CD4-positive, alpha-beta T cell (primary cell): ENCODE measurements at regions not wholly inside any gene's neighbourhood (a gene's known extent, or its start where the extent isn't known, plus 50 kb on each side); places are given as distances from the start of the nearest gene placed in this dataset.

ENCODE experiments used
- ATAC-seq: fragments of 200-7000 bp; cut with Tn5 transposase; one replicate; pipeline ENCODE4 v1.10.0; 2022; ENCODE audit warnings: mild to moderate bottlenecking; ENCODE audit not compliant: poor library complexity
- CTCF ChIA-PET: fragments of 350-600 bp; sonication (Branson Sonifier 250); formaldehyde crosslinking; loops from one replicate; lab custom pipeline; 2021; ENCODE audit warnings: antibody characterized with exemption, inconsistent platforms; lab: Charles Lee
- POLR2A ChIA-PET: fragments of 350-600 bp; sonication (Branson Sonifier 250); formaldehyde crosslinking; loops from one replicate; lab custom pipeline; 2021; ENCODE audit warnings: antibody characterized with exemption, inconsistent platforms; lab: Charles Lee
- DNase-seq, 14 experiments: peaks; one replicate each; pipeline ENCODE4 v3.0.0-alpha.2; 2013 to 2020; ENCODE audit warnings: mixed read lengths in 2 of 14
- H3K27ac ChIP-seq, 2 donors: one replicate each; pipeline versions ENCODE4 v1.5.1 to v1.7.0; 2013; ENCODE audit warnings: low read length in 2 of 2, low read depth in 1 of 2, mild to moderate bottlenecking in 1 of 2
- H3K27me3 ChIP-seq, 2 experiments: 1 replicate in 1 of 2; 2 replicates in 1 of 2; pipeline versions ENCODE4 v1.6.1 to v1.7.0; 2013; ENCODE audit warnings: low read length in 2 of 2, control low read depth in 1 of 2, mild to moderate bottlenecking in 1 of 2, moderate library complexity in 1 of 2; ENCODE audit not compliant: insufficient read depth in 2 of 2, control insufficient read depth in 1 of 2
- H3K36me3 ChIP-seq: one replicate; pipeline ENCODE4 v1.6.1; 2013; ENCODE audit warnings: low read length, control low read depth; ENCODE audit not compliant: insufficient read depth
- H3K4me1 ChIP-seq: one replicate; pipeline ENCODE4 v1.6.1; 2013; ENCODE audit warnings: low read length, control low read depth; ENCODE audit not compliant: insufficient read depth
- H3K4me3 ChIP-seq: one replicate; pipeline ENCODE4 v1.5.1; 2013; ENCODE audit warnings: mild to moderate bottlenecking, low read length, moderate library complexity
- H3K9me3 ChIP-seq, 2 experiments: 1 replicate in 1 of 2; 2 replicates in 1 of 2; pipeline versions ENCODE4 v1.6.1 to v1.7.0; 2013; ENCODE audit warnings: low read length in 2 of 2, mild to moderate bottlenecking in 2 of 2, control low read depth in 1 of 2, moderate library complexity in 1 of 2; ENCODE audit not compliant: control insufficient read depth in 1 of 2, insufficient read depth in 1 of 2
- H3K27ac Mint-ChIP-seq: one replicate; pipeline ENCODE4 v1.8.0; 2020; ENCODE audit warnings: mixed read lengths
- H3K27me3 Mint-ChIP-seq: one replicate; pipeline ENCODE4 v1.8.0; 2021; ENCODE audit warnings: mixed read lengths
- H3K36me3 Mint-ChIP-seq: one replicate; pipeline ENCODE4 v1.8.0; 2021; ENCODE audit warnings: low read depth, mixed read lengths
- H3K4me1 Mint-ChIP-seq: one replicate; pipeline ENCODE4 v1.8.0; 2021; ENCODE audit warnings: low read depth, mixed read lengths
- H3K4me3 Mint-ChIP-seq: one replicate; pipeline ENCODE4 v1.8.0; 2020; ENCODE audit warnings: mild to moderate bottlenecking, mixed read lengths
- H3K9me3 Mint-ChIP-seq: one replicate; pipeline ENCODE4 v1.8.0; 2020; ENCODE audit warnings: mixed read lengths
- CTCF ChIP-seq: fragments of 200-600 bp; IDR thresholded peaks from one replicate; pipeline ENCODE4 v1.8.0; 2022; ENCODE audit warnings: antibody characterized with exemption, mild to moderate bottlenecking
- intact Hi-C, 2 experiments: fragments of 100-400 bp; cut with DNase I in 1 of 2; cut with micrococcal nuclease in 1 of 2; formaldehyde crosslinking; loops; one replicate each; pipeline versions ENCODE4 v1.15.1 to v1.9.0; 2023 to 2025; cut with DNase I, micrococcal nuclease

- H3K36me3 Mint-ChIP-seq: no peaks in the 10 kb centered on the region
- no peak overlapping the region for H3K4me3 ChIP-seq
- H3K27ac Mint-ChIP-seq: no peak overlapping the region
- H3K9me3 Mint-ChIP-seq: no peaks in the 10 kb centered on the region
- ChIA-PET CTCF (no interaction called here), POLR2A (no interaction called here)
- H3K36me3 ChIP-seq: no peaks in the 10 kb centered on the region
- ATAC-seq: no peak
- DNase-seq: no peak
- no peak overlapping the region for H3K4me3 Mint-ChIP-seq
- H3K27me3 Mint-ChIP-seq: no peaks in the 10 kb centered on the region
- no peaks in the 10 kb centered on the region for H3K9me3 ChIP-seq
- H3K4me1 ChIP-seq: no peaks in the 10 kb centered on the region
- TF ChIP-seq CTCF: no peak
- intact Hi-C loops: no loop called here
- no peaks in the 10 kb centered on the region for H3K27me3 ChIP-seq
- no peaks in the 10 kb centered on the region for H3K4me1 Mint-ChIP-seq
- no peak overlapping the region for H3K27ac ChIP-seq
Measured at GRCh38 chr16:72410492-72410891, 238.5 kb upstream of the PMFBP1 start.

DNA sequence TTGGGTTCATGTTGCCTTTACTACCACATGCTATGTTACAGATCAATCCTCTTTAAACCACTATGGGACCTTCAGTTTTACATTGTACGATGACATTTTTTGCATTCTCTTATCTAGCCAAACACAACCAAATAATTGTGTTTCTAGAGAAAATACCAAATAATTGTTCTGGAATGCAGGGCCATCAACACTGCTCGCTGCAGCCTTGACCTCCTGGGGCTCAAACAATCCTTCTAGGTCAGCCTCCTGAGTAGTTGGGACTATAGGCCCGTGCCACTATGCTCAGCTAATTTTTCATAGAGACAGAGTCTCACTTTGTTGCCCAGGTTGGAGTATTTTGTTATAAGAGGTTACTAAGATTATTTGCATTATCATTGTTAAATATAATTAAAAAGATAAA, 237.5 kb upstream of the PMFBP1 start:
- H3K27ac ChIP-seq: no peak overlapping the region
- POLR2A ChIA-PET: no interaction called here
- H3K4me1 Mint-ChIP-seq: no peaks in the 10 kb centered on the region

DNA sequence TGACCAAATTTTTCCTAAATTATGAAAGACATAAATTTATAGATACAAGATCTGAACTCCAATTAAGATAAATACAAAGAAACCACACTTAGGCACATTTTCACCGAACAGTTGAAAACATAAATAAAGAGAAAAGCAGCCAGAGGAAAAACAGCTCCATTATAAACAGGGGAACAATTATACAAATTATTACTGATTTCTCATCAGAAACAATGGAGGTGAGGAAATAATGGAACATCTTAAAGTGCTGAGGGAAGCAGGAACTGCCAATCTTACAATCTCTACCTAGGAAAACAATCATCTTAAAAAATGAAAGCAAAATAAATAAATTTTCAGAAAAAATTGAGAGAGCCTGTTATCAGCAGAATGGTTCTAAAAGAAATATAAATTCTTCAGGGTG, 234.4 kb upstream of the PMFBP1 start:
- H3K27me3 Mint-ChIP-seq: no peaks in the 10 kb centered on the region
- no peaks in the 10 kb centered on the region for H3K4me1 ChIP-seq
- no peaks in the 10 kb centered on the region for H3K9me3 ChIP-seq
- ATAC-seq (no peak), DNase-seq (no peak)
- no peaks in the 10 kb centered on the region for H3K36me3 Mint-ChIP-seq
- intact Hi-C loops: loop anchor here in 1 of 2 experiments (10.0 kb wide), 1 partner anchor 448 kb away; no protein-coding TSS in a partner anchor
- no peaks in the 10 kb centered on the region for H3K4me1 Mint-ChIP-seq
- TF ChIP-seq CTCF: no peak
- CTCF ChIA-PET: no interaction called here
- POLR2A ChIA-PET: no interaction called here
- H3K9me3 Mint-ChIP-seq: peaks cover 2% of the 10 kb centered on the region
- no peak overlapping the region for H3K4me3 Mint-ChIP-seq
- H3K27ac ChIP-seq: no peak overlapping the region
- no peaks in the 10 kb centered on the region for H3K36me3 ChIP-seq
- H3K27ac Mint-ChIP-seq: no peak overlapping the region
- no peaks in the 10 kb centered on the region for H3K27me3 ChIP-seq
- no peak overlapping the region for H3K4me3 ChIP-seq

More for the DNA sequence above, 237.5 kb upstream of the PMFBP1 start:
- TF ChIP-seq CTCF: no peak
- Mint-ChIP-seq H3K4me3 (no peak overlapping the region), H3K36me3 (no peaks in the 10 kb centered on the region), H3K27me3 (no peaks in the 10 kb centered on the region), H3K27ac (no peak overlapping the region), H3K9me3 (no peaks in the 10 kb centered on the region)
- Histone ChIP-seq H3K36me3 (no peaks in the 10 kb centered on the region), H3K9me3 (no peaks in the 10 kb centered on the region), H3K27me3 (no peaks in the 10 kb centered on the region), H3K4me1 (no peaks in the 10 kb centered on the region), H3K4me3 (no peak overlapping the region)
- intact Hi-C loops: loop anchor here in 1 of 2 experiments (10.0 kb wide), 1 partner anchor 445 kb away; no protein-coding TSS in a partner anchor
- DNase-seq (no peak), ATAC-seq (no peak)
- CTCF ChIA-PET: no interaction called here
